GM12873 (cell line): ENCODE measurements at regions not wholly inside any gene's neighbourhood (a gene's known extent, or its start where the extent isn't known, plus 50 kb on each side); places are given as distances from the start of the nearest gene placed in this dataset.

Source experiments
- CTCF ChIP-seq: IDR thresholded peaks from 2 replicates; pipeline ENCODE4 v1.5.1; 2012; ENCODE audit warnings: low read depth, mild to moderate bottlenecking, moderate library complexity, low read length, control low read depth; ENCODE audit not compliant: insufficient read depth; ENCODE audit errors: missing control alignments

- no peak for TF ChIP-seq CTCF
Observed at GRCh38 chr14:42802346-42802745, 1195.7 kb downstream of the LRFN5 start.

- no peak for TF ChIP-seq CTCF
Observed at GRCh38 chr14:42792166-42792565, 1185.5 kb downstream of the LRFN5 start.

- no peak for TF ChIP-seq CTCF
Observed at GRCh38 chr14:42782754-42783153, 1176.1 kb downstream of the LRFN5 start.

GRCh38 chr14:42778984-42779383 lies 1172.3 kb downstream of the LRFN5 start:
- TF ChIP-seq CTCF: no peak

- no peak for TF ChIP-seq CTCF
Observed at GRCh38 chr14:42750771-42751170, 1144.1 kb downstream of the LRFN5 start.

GRCh38 chr14:42742084-42742483 lies 1135.4 kb downstream of the LRFN5 start:
- no peak for TF ChIP-seq CTCF

- no peak for TF ChIP-seq CTCF
Observed at GRCh38 chr14:42736408-42736807, 1129.7 kb downstream of the LRFN5 start.

- no peak for TF ChIP-seq CTCF
Observed at GRCh38 chr14:42734041-42734440, 1127.4 kb downstream of the LRFN5 start.
